Stimulated activated CD4-positive, alpha-beta T cell treated with anti-CD3 and anti-CD28 coated beads, Interleukin-4, amount 100 ng/mL, for 48 hours (primary cell): ENCODE measurements at regions not wholly inside any gene's neighbourhood (a gene's known extent, or its start where the extent isn't known, plus 50 kb on each side); places are given as distances from the start of the nearest gene placed in this dataset.

Experiments
- DNase-seq, 2 donors: peaks; one replicate each; pipeline ENCODE4 v3.0.0-alpha.2; 2020; ENCODE audit warnings: low read depth in 2 of 2

DNA sequence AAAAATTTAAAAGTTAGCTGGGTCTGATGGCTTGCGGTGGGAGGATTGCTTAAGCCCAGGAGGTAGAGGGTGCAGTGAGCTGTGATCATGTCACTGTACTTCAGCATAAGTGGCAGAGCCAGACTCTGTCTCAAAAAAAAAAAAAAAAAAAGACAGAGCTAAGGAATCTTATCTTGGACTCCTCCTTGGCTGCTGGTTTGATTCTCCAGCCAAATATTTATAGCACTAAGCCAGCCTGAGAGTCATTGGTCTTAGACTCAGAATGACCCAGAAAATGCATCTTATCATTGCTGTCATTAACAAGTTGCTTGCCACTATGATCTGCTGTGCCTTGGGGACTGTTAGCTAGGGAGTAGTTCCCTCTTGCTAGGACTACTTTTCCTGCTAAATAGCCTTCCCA lies 164.7 kb downstream of the GNAT3 start:
- no peak for DNase-seq

- no peak for DNase-seq
Observed at GRCh38 chr7:80346704-80347103, 165.2 kb downstream of the GNAT3 start.

DNA sequence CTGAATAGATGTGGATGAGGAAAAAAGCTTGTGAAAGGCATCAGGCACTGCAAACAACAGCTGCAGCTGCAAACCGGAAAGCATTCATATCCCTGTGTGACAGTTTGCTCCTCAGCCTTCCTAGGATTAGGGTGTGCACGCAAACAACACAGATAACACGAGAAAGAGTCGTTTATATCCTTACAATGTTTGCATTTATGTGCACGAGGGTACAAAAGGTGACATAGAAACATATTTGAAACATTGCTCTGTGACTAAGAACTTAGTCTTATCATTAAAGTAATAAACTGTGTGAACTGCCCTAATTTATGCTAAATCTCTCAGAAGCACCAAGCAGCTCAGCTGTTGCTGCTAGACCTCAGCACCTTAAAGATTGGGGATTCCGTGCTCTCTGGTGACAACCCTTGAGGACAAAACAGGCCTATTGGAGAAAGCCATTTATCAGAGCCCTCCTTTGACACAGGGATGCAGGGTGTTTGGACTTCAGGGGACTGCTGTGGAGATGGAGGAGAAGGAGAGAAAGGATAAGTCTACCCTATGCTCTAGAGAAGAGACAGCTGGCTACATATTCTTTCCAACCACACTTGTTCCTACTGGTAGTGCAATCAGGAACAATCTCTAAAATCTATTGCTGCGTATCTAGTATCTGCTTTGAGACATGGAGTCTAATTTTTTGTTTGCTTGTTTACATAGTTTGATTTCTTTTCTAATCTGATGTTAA lies 176.2 kb downstream of the GNAT3 start:
- no peak for DNase-seq

GRCh38 chr7:80334908-80335307 lies 177.0 kb downstream of the GNAT3 start:
- no peak for DNase-seq

- DNase-seq: no peak
Observed at GRCh38 chr7:80334196-80334595, 177.7 kb downstream of the GNAT3 start.

DNA sequence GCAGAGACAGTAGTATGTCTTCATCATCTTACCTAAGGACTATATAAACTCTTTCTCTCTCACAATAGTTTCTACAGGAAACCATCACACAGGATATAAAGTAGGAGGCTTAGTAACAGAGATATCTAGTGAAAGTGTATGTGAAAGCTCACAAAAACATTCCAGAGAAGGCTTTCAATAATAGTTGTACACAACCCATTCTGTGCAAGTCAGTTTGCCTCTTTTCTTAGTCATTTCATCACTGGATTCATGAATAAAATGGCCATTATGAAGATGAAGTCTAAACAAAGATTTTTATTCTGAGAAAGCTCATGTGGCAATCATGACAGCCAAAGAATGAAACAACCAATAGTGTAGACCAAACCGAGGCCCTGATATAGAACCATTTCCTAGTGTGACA lies 178.8 kb downstream of the GNAT3 start:
- no peak for DNase-seq

DNA sequence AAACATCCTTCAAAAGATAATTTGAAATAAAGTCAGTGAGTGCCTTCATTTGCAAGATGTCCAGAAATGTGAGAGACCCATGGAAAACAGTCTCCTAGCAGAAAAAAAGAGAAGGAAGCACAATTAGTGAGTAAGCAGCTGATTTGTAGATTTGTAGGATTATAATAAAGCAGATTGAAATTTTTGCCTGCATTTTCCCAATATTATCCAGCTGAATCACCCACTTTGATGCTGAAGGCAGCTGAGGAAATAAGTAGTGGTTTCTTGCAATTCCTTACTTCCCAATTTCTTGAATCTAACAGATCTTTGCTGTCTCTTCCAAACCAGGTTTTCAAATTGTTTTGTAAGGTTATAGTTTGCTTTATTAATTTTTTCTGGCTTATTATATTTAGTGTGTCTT lies 181.4 kb downstream of the GNAT3 start:
- no peak for DNase-seq

DNA sequence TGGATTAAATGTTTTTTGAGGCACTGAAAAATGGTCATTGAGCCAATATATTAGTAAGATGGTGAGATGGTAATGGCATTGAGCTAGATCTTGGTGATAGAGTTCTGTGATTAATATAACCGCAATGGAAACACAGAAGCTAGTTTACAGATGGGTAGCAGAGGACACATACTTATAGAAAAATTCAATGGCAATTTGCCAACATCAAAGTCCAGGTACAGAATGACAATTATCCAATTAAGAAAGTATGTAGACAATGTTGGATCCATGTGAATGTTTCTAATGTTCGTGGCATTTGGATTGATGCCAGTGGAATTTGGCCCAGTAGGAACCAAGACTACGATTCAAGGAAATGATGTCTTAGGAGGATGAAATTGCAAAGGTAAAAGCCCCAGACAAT lies 187.8 kb downstream of the GNAT3 start:
- DNase-seq: no peak

GRCh38 chr7:80319461-80319860 lies 184.8 kb downstream of the GNAI1 start:
- DNase-seq: no peak

- DNase-seq: no peak
Observed at GRCh38 chr7:80318081-80318480, 183.4 kb downstream of the GNAI1 start.

DNA sequence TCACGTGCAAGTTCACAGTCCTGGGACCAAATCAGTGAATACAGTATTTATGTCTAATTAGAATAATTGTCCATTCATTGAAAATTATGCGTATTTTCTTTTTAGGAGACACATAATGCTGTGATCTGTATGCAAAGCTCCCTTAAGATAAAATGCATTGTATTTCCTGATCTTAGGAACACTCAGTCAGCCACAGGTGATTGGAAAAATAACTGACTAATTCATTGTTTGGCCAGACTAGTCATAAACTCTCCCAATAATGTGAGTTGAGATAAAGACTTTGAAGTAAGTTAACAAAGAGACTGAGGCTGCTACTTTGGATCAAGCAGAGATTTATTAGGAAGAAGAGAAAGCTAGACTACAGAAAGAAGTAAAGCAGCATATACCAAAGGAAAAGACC lies 182.2 kb downstream of the GNAI1 start:
- DNase-seq: no peak

GRCh38 chr7:80313716-80314115 lies 179.1 kb downstream of the GNAI1 start:
- no peak for DNase-seq

DNA sequence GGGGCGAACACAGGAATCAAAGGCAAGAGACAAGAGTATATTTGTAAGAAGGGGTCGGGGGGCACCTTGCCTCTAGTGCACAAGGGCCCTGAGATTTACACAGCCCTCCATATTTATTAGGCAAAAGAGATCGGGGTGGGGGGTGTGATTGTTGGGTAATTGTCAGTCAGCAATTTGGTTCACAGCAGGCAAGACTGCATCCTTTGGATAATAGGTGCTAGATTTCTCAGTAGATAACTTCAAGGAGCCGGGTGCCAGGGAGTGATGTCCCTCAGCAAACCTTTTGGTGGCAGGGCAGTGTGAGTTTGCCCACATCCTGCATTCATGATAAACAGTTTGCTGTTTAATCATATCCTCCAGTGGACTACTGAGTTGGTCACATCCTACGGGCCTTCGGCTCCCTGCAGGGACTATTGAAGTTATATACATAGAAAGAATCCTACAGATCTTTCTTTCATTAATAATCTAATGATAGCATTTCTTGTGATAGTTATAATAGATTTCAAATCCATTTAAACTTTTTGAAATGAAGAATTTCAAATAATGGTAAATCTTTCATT lies 178.5 kb downstream of the GNAI1 start:
- no peak for DNase-seq

GRCh38 chr7:80312139-80312661 lies 177.6 kb downstream of the GNAI1 start:
- DNase-seq: no peak

DNA sequence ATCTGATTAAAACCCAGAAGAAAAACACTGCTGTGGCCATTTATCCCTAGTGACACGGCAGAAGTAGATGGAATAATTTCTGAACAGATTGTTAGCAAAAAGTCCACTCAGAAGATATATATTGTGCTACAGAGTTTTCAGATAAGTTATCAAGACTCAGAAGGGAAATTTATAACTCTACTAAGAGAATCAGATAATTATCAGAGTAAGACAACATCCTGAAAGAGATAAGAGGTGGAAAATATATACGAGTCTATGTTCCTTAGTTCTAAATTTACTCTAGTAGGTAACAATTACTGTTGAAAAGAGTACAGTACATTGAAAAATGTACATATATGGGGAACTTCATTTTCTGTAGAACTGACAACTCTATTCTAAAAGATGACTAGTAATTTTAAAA lies 176.7 kb downstream of the GNAI1 start:
- DNase-seq: no peak

DNA sequence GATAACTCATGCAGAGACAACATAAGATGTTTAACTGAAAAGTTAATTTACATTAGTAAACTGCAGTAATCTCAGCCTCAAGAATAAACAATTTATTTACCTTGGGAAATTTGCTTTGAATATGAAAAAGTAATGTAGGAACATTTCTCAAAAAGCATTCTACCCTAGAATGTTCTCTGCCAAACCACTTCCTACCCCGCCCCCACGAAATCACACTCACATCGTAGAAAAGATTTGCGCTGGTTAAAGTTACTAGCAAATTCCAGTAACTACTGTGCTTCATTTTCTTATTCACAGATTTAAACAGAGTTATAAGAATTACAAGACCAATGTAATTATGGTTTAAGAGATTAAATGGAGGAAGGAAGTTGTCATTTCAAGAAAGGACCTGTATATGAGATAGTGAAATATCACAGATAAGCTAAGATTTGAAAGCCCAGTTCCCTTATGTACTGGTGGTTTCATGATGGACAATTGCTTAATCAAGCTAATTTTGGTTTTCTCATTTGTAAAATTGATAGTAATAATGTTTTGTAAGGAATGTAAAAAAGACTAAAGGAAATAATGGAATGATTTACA lies 175.4 kb downstream of the GNAI1 start:
- peak in 1 of 2 donors; percentile 4 for DNase-seq

GRCh38 chr7:80309377-80309776 lies 174.7 kb downstream of the GNAI1 start:
- no peak for DNase-seq

DNA sequence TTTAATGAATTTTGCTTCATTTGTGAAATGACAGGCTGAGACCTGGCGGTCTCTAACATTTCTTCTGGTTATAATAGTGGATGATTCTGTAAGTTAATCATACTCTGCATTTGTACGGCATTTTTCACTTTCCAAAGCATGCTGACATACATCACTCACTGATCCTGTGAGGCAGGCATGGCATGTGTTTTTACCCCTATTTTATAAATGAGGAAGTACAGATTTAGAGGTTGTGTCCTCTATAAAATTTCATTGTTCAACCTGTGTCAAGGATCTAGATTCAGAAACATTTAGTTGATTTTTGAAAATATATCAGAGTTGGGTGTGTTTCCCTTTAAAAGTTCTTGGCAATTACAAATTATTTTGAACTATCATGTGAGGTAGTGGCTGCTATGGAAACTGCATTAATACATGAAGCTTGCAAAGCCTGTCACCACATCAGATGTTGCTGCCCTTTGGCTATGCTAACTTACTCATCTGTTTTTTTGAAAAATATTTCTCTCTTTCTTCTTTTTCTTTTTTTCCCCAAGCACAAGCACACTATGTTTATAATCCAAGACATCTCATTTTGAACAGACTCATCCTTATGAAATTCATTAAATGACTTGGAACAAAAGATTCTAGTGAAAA lies 172.7 kb downstream of the GNAI1 start:
- no peak for DNase-seq

DNA sequence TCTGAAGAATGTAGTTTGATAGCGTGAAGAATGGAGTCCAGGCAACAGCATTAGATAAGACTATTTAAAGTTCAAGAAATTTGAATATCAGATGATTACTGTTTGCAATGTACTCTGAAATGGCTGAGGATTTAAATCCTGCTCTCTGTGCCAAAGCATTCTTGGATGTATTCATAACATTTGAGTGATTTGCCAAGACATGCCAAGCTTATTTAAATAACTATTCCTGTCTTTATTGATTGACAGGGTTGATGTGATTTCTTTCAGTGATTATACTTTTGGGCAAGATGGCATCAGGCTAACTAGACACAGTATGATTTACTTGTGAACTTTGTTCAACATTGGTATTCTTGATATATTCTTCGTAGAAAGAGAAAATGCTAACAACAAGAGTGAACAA lies 168.7 kb downstream of the GNAI1 start:
- no peak for DNase-seq

DNA sequence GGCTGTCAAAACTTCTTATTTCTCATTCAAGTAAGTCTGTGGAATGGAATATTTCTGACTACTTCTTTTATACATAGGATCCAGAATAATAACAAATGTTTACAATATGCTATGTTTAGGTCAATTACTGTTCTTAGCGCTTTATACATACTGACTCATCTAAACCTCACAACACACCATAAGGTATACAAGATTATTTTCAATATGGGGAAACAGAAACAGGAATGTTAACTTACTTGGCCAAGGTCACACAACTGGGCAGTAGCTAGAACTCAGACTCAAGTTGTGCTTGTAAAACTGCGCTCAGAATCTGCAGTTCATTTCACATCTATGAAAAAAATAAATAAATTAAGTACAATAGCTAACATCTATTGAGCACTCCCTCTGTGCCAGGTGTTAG lies 168.0 kb downstream of the GNAI1 start:
- DNase-seq: no peak

- DNase-seq: no peak
Observed at GRCh38 chr7:80302078-80302477, 167.4 kb downstream of the GNAI1 start.

DNA sequence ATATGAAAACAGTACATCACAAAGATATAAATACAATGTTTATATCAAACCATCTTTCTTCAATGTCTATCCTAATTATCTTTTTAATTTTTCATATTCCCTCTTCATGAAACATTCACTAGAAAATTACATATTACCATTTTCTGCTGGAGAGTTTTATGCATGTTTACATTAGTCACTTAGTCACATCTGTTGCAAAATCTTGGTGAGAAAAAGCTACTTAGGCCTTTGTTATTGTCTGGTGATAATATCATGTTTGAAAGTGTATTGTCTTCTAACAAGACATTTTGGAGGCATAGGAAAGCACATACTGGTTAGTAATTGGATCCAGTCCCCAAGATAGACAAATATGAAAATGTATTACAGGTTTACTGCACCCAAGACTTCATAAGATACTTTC lies 163.6 kb downstream of the GNAI1 start:
- DNase-seq: no peak

- DNase-seq: no peak
Observed at GRCh38 chr7:80294346-80294745, 159.7 kb downstream of the GNAI1 start.
